HG03432 (cell line): ENCODE measurements at regions not wholly inside any gene's neighbourhood (a gene's known extent, or its start where the extent isn't known, plus 50 kb on each side); places are given as distances from the start of the nearest gene placed in this dataset.

ENCODE experiments used
- ATAC-seq: cut with Tn5 transposase; IDR thresholded peaks from one replicate; pipeline ENCODE4 v1.9.1; 2021; ENCODE audit warnings: mild to moderate bottlenecking, moderate library complexity; ENCODE audit not compliant: unreplicated experiment

DNA sequence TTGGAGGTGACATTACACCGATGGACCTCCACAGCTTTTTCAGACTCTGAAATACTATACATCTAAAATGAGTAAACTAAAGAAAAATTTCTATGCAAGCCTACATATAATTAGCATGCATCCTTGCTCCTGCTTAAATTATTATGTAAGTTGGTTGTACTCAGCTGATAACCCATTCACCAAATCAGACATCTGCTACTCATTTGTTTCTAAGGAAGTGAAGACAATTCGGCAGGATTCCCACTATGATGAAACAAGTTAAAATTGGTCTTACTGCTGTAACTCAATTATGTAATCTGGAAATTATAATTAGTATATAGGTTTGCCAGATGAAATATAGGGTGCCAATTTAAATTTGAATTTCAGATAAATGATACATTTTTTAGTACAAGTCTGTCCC lies 59.5 kb upstream of the FGF13 start:
- no peak for ATAC-seq

DNA sequence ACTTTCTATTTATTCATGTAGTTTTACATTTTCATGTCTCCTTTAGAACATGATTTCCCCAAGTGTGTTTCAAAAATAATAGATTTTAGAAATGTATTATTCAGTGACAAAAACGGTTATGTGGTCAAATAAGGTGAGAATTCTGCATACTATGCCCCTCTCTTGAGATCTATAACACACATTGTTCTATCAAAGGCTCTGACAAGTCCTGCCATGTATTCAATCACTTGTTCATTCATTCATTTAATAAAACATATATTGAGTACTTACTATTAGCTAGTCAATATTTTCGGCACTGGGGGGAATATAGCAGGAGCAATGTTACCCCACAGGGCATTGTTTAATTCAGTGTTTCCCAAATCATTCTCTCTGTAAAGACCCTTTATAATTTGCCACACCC lies 58.4 kb upstream of the FGF13 start:
- no peak for ATAC-seq

DNA sequence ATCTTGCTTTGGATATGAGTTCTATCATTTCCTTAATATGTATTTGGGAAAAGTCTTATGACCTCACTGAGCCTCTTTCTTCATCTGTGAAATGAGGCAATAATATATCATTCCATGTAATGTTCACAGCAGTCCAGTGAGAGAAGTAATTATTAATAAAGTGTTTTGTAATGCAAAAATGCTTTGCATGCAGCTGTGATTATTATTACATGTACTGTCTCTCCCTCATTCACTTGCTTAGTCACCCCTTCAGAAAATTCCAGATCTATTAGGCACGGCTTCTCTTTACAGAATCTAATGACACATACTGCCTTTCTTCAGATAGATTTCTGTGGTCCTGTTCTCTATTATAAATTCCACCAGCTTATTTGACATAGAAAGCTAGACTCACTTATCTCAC lies 53.5 kb upstream of the FGF13 start:
- no peak for ATAC-seq

DNA sequence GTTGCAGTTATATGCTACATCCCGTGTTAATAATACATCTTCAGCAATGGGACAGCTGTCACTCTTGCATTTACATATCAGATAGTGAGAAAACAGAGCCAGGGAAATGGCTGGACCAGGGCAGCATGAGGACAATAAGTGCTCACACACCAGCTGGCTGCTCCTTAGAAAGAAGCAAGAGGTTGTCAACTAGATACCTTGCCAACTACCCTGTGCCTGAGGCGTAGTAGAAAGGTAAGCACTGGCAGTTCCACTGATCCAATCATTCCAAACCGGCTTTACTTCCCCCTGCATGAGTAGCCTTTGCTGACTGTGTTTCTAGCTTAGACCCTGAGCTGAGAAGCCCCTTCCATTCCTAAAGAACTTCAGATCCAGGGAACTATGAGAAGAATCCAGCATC lies 52.2 kb upstream of the FGF13 start:
- no peak for ATAC-seq

DNA sequence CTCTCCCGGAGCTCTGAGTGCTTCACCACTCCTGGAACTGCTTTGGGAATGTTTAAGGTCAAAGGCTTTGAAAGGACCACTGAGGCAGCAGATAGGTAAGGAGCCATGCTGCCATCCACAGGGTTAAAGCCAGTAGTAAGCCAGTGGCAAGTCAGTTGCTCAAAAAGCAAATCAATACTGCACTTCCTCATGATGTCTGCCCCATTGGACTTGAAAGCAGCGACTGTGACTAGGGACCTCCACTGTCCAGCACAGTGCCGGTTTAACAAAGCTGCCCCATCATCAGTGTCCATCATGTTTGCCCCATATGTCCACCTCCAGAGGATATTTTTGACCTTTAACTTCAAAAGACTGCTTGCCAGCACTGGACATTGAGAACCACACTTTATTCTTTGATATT lies 49.9 kb upstream of the FGF13 start:
- ATAC-seq: no peak
